ENCODE measurements at regions not wholly inside any gene's neighbourhood (a gene's known extent, or its start where the extent isn't known, plus 50 kb on each side); places are given as distances from the start of the nearest gene placed in this dataset.

GRCh38 chr13:62706048-62706447 lies 1290.4 kb upstream of the PCDH20 start:
- TF ChIP-seq EZH2 (IDR thresholded peaks at IDR 0.05): no peak
- TF ChIP-seq POLR2AphosphoS5 (IDR thresholded peaks at IDR 0.05; ENCODE audit: borderline replicate concordance, low read depth, low read length): no peak
